Fibroblast of lung (primary cell): ENCODE measurements at regions not wholly inside any gene's neighbourhood (a gene's known extent, or its start where the extent isn't known, plus 50 kb on each side); places are given as distances from the start of the nearest gene placed in this dataset.

Experiments
- DNase-seq, 2 donors: peaks; one replicate each; pipeline versions ENCODE4 v3.0.0 to v3.0.0-alpha.2; 2010; ENCODE audit warnings: low read depth in 2 of 2
- H2AFZ ChIP-seq: 2 replicates; pipeline ENCODE4 v1.5.1; 2012; ENCODE audit warnings: low read length, control low read depth, inconsistent platforms
- H3K27ac ChIP-seq: 2 replicates; pipeline ENCODE4 v1.5.1; 2011; ENCODE audit warnings: low read length, control low read depth; ENCODE audit not compliant: insufficient read depth
- H3K27me3 ChIP-seq: 2 replicates; pipeline ENCODE4 v1.5.1; 2011; ENCODE audit warnings: mild to moderate bottlenecking, low read length; ENCODE audit not compliant: control insufficient read depth, insufficient read depth
- H3K36me3 ChIP-seq: 2 replicates; pipeline ENCODE4 v1.5.1; 2011; ENCODE audit warnings: low read length; ENCODE audit not compliant: control insufficient read depth, insufficient read depth
- H3K4me1 ChIP-seq: 2 replicates; pipeline ENCODE4 v1.5.1; 2011; ENCODE audit warnings: low read length; ENCODE audit not compliant: control insufficient read depth, insufficient read depth; ENCODE audit errors: extremely low read depth
- H3K4me2 ChIP-seq: 2 replicates; pipeline ENCODE4 v1.5.1; 2011; ENCODE audit warnings: low read length, control low read depth; ENCODE audit not compliant: insufficient read depth; ENCODE audit errors: extremely low read depth
- H3K4me3 ChIP-seq, 4 experiments: fragments of 200-600 bp in 1 of 4; sonication (generic) in 1 of 4; replicated peaks in 1 of 4; 2 replicates each; pipeline ENCODE4 v1.5.1; 2011 to 2016; ENCODE audit warnings: low read length in 4 of 4, low read depth in 3 of 4, mild to moderate bottlenecking in 3 of 4, control low read depth in 2 of 4, inconsistent platforms in 1 of 4, mixed read lengths in 1 of 4; ENCODE audit not compliant: insufficient read depth in 1 of 4; ENCODE audit errors: control extremely low read depth in 1 of 4
- H3K79me2 ChIP-seq: 2 replicates; pipeline ENCODE4 v1.5.1; 2012; ENCODE audit warnings: mild to moderate bottlenecking, low read length, inconsistent platforms; ENCODE audit not compliant: control insufficient read depth, insufficient read depth
- H3K9ac ChIP-seq: 2 replicates; pipeline ENCODE4 v1.5.1; 2011; ENCODE audit warnings: mild to moderate bottlenecking, low read length, control low read depth; ENCODE audit not compliant: insufficient read depth
- H3K9me3 ChIP-seq: 2 replicates; pipeline ENCODE4 v1.5.1; 2012; ENCODE audit warnings: low read depth, low read length; ENCODE audit not compliant: control insufficient read depth, insufficient read depth
- H4K20me1 ChIP-seq: 2 replicates; pipeline ENCODE4 v1.5.1; 2011; ENCODE audit warnings: low read length; ENCODE audit not compliant: control insufficient read depth, insufficient read depth; ENCODE audit errors: extremely low read depth
- EZH2 ChIP-seq: IDR thresholded peaks from 2 replicates; pipeline ENCODE4 v1.5.1; 2012; ENCODE audit warnings: low read length, control low read depth, mild to moderate bottlenecking; ENCODE audit errors: missing control alignments
- TF ChIP-seq, protein P1 (sequence below), 2 donors: IDR thresholded peaks in 1 of 2; conservative IDR thresholded peaks in 1 of 2; 1 replicate in 1 of 2; 2 replicates in 1 of 2; pipeline ENCODE4 v1.5.1; 2011 to 2012; ENCODE audit warnings: low read length in 2 of 2, control low read depth in 1 of 2, inconsistent platforms in 1 of 2, low read depth in 1 of 2, mild to moderate bottlenecking in 1 of 2

DNA sequence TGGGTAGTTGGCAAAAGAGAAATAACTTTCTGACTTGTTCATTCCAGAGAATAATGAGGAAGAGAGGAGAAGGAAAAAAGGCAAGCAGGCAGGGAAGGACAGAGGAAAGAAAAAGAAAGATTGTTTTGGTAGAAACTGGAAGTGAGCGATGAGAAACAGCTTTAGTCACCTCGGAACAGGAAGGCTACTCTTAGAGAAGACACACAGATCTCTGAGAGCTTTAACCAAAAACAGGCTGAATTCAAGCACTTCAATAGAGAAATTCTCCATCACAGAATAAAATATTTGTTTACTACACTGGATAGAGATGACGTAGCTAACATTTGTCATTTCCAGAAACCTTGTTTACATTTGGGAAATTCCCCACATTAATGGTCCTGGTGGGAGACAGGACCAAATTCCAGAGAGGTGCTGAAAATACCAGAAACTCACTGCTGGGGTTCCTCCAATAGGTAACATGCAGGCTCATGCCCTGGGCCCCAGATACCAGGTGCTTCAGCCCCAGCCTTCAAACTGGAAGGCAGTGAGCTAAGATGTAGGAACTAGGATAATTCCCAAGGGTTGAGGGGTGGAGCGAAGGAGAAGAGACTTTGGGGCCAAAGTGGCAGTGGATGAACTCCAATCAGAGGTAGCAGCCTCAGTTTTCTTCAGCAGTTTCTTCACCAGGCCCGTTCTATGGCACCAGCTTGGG, 227.7 kb upstream of the GRAMD2B start:
- H3K27me3 ChIP-seq = no peaks in the 10 kb centered on the region
- DNase-seq = no peak
- H3K4me3 ChIP-seq = no peak overlapping the region
- no peak overlapping the region for H3K9ac ChIP-seq
- H3K4me1 ChIP-seq = no peaks in the 10 kb centered on the region
- no peaks in the 10 kb centered on the region for H4K20me1 ChIP-seq
- no peaks in the 10 kb centered on the region for H3K9me3 ChIP-seq
- no peak for TF ChIP-seq EZH2
- TF ChIP-seq, protein P1, sequence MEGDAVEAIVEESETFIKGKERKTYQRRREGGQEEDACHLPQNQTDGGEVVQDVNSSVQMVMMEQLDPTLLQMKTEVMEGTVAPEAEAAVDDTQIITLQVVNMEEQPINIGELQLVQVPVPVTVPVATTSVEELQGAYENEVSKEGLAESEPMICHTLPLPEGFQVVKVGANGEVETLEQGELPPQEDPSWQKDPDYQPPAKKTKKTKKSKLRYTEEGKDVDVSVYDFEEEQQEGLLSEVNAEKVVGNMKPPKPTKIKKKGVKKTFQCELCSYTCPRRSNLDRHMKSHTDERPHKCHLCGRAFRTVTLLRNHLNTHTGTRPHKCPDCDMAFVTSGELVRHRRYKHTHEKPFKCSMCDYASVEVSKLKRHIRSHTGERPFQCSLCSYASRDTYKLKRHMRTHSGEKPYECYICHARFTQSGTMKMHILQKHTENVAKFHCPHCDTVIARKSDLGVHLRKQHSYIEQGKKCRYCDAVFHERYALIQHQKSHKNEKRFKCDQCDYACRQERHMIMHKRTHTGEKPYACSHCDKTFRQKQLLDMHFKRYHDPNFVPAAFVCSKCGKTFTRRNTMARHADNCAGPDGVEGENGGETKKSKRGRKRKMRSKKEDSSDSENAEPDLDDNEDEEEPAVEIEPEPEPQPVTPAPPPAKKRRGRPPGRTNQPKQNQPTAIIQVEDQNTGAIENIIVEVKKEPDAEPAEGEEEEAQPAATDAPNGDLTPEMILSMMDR (conservative IDR thresholded peaks at IDR 0.05 in 1 of 2, IDR thresholded peaks at IDR 0.05 in 1 of 2; ENCODE audit: low read depth in 1 of 2, low read length in 2 of 2) = no peak
- H3K36me3 ChIP-seq = no peaks in the 10 kb centered on the region
- no peaks in the 10 kb centered on the region for H3K79me2 ChIP-seq
- H3K4me2 ChIP-seq = no peak overlapping the region
- no peak overlapping the region for H2AFZ ChIP-seq
- H3K27ac ChIP-seq = no peak overlapping the region

DNA sequence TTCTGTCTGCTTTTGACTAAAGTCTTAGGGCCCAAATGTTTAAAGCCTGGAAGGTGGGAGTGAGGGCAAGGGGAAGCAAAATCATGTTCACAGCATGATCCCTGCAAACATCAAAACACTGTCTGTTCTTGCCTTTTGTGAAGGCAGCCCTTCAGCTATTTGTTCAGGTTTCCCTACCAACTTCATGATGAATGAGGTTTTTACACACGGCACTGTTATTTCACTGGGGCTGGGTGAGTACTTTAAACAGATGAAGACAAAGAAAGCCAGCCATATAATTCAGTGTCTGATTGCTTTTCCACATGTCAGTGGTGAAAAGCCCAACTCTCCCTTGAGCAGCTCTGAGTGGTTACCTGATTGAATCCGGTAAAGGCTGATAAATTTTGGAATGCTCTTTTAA, 224.7 kb upstream of the GRAMD2B start:
- DNase-seq = no peak
- H3K4me3 ChIP-seq = no peak overlapping the region
- H3K4me2 ChIP-seq = no peak overlapping the region
- H4K20me1 ChIP-seq = no peaks in the 10 kb centered on the region
- H2AFZ ChIP-seq = no peak overlapping the region
- H3K9me3 ChIP-seq = no peaks in the 10 kb centered on the region
- H3K79me2 ChIP-seq = no peaks in the 10 kb centered on the region
- no peak overlapping the region for H3K9ac ChIP-seq
- no peaks in the 10 kb centered on the region for H3K27me3 ChIP-seq
- H3K36me3 ChIP-seq = no peaks in the 10 kb centered on the region
- H3K4me1 ChIP-seq = no peaks in the 10 kb centered on the region
- H3K27ac ChIP-seq = no peak overlapping the region
- no peak for TF ChIP-seq EZH2
- TF ChIP-seq, protein P1 (conservative IDR thresholded peaks at IDR 0.05 in 1 of 2, IDR thresholded peaks at IDR 0.05 in 1 of 2; ENCODE audit: low read depth in 1 of 2, low read length in 2 of 2) = no peak

GRCh38 chr5:126199467-126199866, 223.7 kb upstream of the GRAMD2B start:
- Histone ChIP-seq H4K20me1 (no peaks in the 10 kb centered on the region), H3K4me1 (no peaks in the 10 kb centered on the region), H2AFZ (no peak overlapping the region), H3K79me2 (no peaks in the 10 kb centered on the region), H3K27me3 (no peaks in the 10 kb centered on the region), H3K9me3 (no peaks in the 10 kb centered on the region), H3K9ac (no peak overlapping the region), H3K4me2 (no peak overlapping the region), H3K27ac (no peak overlapping the region), H3K36me3 (no peaks in the 10 kb centered on the region), H3K4me3 (no peak overlapping the region)
- DNase-seq = no peak
- no peak for TF ChIP-seq EZH2
- TF ChIP-seq, protein P1 (conservative IDR thresholded peaks at IDR 0.05 in 1 of 2, IDR thresholded peaks at IDR 0.05 in 1 of 2; ENCODE audit: low read depth in 1 of 2, low read length in 2 of 2) = no peak
